Cardiac fibroblast (primary cell): ENCODE measurements at regions not wholly inside any gene's neighbourhood (a gene's known extent, or its start where the extent isn't known, plus 50 kb on each side); places are given as distances from the start of the nearest gene placed in this dataset.

ENCODE experiments used
- DNase-seq, 2 donors: peaks; one replicate each; pipeline versions ENCODE4 v3.0.0 to v3.0.0-alpha.2; 2010; ENCODE audit warnings: low read depth in 2 of 2
- H3K4me3 ChIP-seq, 2 donors: replicated peaks in 1 of 2; 1 replicate in 1 of 2; 2 replicates in 1 of 2; pipeline ENCODE4 v1.5.1; 2011; ENCODE audit warnings: low read depth in 2 of 2, low read length in 2 of 2, mild to moderate bottlenecking in 2 of 2, moderate library complexity in 1 of 2
- CTCF ChIP-seq: IDR thresholded peaks from one replicate; pipeline ENCODE4 v1.5.1; 2011; ENCODE audit warnings: low read depth, mild to moderate bottlenecking, low read length, inconsistent platforms

DNA sequence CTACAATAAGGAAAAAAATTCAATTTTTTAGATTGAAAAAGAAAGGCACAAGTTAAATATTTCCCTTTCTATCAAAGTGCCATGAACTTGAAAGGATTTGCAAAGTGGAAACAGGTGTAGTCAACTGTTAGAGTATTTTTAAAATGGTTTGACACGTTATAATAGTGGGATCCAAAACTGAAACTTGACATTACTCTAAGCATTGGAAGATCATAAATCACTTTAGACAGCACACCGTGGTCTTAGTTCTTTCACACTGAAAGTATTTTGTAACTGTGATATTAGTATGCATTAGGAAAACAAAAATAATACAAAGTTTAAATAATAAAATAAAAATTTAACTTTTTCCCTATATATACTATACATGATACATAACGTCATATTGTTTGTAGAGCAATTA, 933.1 kb downstream of the EPHA3 start:
- no peak overlapping the region for H3K4me3 ChIP-seq
- no peak for DNase-seq
- TF ChIP-seq CTCF: no peak

GRCh38 chr3:90041995-90042394, 934.6 kb downstream of the EPHA3 start:
- H3K4me3 ChIP-seq: no peak overlapping the region
- no peak for DNase-seq
- no peak for TF ChIP-seq CTCF

DNA sequence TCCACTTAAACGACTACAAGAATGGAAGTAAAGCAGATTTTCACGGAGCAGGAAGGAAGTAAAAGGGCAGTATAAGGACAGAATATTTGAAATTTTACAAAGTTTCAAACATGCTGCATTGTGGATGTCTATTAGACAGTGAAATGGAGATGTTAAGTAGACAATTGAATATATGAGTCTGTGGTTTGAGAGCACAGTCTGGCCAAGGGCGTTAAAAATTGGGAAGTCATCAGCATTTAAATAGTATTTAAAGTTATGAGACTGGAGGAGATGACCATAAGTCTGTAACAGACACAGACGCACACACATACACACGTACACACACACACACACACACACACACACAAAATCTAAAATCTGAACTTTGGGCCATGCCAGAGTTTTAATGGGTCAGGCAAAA, 935.9 kb downstream of the EPHA3 start:
- no peak overlapping the region for H3K4me3 ChIP-seq
- DNase-seq: no peak
- TF ChIP-seq CTCF: no peak

DNA sequence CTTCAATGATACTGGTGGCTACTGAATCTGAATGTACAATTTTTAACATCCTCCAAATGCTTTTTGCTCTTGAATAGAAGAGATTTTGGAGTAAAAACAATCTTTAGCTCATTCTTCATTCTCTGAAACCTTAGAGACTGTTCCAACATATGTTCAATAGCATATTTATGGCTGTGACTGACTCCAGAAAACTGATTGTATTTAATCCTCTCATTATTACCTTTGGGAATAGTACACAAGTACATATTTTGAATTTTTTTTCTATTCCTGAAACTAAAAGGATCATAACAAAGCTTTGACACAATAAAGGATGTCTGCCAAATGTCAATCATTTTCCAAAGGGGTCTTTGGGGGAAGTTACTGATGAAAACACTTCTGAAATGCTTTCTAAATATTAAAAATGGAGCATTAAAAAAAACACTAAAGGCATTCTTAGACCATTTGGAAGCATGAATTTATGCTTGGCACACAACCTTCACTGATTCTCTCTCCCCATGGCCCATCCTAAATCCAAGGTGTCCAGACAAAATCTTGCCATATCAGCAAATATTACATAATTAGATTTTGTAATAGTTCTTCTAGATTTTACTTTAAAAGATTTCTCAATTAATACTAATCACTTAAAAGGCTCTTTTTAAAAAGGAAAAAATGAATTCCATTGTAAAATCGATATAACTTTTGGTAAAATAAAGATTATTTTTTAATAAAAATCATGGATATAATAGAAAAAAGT, 936.8 kb downstream of the EPHA3 start:
- H3K4me3 ChIP-seq: no peak overlapping the region
- DNase-seq: no peak
- TF ChIP-seq CTCF: no peak

DNA sequence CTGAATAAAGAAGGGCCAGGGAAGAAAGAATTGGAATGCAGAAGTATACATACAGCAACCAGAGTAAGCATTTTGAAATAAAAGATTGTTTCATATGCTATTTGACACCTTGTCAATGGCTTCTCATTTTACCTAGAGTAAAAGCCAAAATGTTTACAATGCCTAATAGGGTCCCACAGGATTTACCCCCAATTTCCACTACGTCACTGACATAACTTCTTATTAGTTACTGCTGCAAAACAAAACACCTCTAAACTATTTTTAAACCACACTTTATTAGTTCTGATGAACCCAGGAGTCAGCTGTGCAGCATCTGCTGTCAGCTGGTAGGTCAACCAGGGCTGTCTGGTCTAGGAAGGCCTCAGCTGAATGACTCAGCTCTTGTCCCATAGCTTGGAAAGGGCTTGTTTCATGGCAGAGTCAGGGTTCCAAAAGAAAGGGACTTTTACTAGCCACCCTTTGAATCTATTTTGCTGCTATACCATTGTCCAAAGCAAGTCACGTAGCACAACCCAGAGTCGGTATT, 945.1 kb downstream of the EPHA3 start:
- DNase-seq: no peak
- no peak for TF ChIP-seq CTCF
- no peak overlapping the region for H3K4me3 ChIP-seq

DNA sequence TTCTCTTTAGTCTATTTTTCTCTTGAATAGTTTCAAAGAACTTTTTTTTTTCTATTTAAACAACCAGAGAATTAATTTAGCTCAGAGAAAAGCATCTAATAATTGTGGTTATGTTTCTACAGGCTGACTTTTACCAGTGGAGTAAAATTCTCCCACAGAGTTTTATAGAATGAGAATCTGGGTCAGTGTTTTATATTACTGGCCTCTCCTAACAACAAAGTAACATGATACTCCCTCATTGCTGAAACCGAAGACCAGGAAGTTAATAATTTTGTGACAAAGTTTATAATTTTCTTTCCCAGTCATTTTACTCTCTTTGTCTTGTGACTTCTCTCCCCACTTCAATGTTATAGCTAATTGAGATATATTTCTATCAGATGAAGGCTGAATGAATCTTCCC, 946.9 kb downstream of the EPHA3 start:
- H3K4me3 ChIP-seq: no peak overlapping the region
- no peak for DNase-seq
- no peak for TF ChIP-seq CTCF

DNA sequence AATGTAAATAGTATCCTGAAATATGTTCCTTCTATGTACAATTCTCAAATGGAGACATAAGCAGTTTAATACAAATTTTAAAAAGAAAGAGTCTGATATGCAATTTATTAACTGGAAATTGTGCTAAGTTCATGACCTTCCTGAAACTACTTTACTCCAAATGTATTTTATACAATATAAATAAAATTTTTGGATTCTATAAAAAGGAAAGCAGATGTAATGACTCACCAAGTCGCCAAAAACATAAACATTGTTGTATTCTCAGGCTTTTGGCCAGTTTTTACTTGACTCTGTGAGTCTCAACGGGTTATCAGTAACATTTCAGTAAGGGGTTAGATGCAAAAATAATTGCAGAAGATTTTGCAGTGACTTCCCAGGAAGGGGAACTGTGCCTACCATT, 948.2 kb downstream of the EPHA3 start:
- no peak for TF ChIP-seq CTCF
- DNase-seq: peak; percentile 23 to 44
- no peak overlapping the region for H3K4me3 ChIP-seq
